ENCODE measurements at regions not wholly inside any gene's neighbourhood (a gene's known extent, or its start where the extent isn't known, plus 50 kb on each side); places are given as distances from the start of the nearest gene placed in this dataset.

- TF ChIP-seq POLR2A (IDR thresholded peaks at IDR 0.05) = no peak
- no peak for TF ChIP-seq CTCF (IDR thresholded peaks at IDR 0.05)
- no peak for TF ChIP-seq POLR2AphosphoS5 (IDR thresholded peaks at IDR 0.05)
- no peak for TF ChIP-seq EP300 (IDR thresholded peaks at IDR 0.05)
Observed at GRCh38 chr5:133700251-133700650, 87.9 kb upstream of the FSTL4 start.

Measured in gastroesophageal sphincter (tissue), 3 donors.